GM19351 (cell line): ENCODE measurements at regions not wholly inside any gene's neighbourhood (a gene's known extent, or its start where the extent isn't known, plus 50 kb on each side); places are given as distances from the start of the nearest gene placed in this dataset.

ENCODE experiments used
- ATAC-seq: cut with Tn5 transposase; IDR thresholded peaks from one replicate; pipeline ENCODE4 v1.9.1; 2021; ENCODE audit warnings: mild to moderate bottlenecking, moderate library complexity; ENCODE audit not compliant: unreplicated experiment

DNA sequence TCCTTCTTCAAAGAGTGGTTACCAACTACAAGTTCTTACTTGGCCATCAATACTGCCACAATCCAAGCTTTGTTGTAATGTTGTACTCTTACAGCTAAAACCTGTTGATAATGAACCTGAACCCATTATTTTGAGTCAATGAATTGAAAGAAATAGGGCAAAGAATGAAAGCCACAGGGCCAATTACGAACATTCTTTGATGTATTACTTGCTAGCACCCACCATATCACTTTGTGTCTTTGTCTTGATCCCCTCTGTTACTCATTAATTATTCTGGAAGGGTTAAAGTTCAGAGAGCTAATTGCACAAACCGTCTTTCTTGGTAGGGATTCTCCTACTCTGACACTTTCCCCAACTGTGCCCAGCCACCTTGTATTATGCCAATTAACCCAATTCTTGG, 53.2 kb upstream of the TFEC start:
- ATAC-seq = no peak

DNA sequence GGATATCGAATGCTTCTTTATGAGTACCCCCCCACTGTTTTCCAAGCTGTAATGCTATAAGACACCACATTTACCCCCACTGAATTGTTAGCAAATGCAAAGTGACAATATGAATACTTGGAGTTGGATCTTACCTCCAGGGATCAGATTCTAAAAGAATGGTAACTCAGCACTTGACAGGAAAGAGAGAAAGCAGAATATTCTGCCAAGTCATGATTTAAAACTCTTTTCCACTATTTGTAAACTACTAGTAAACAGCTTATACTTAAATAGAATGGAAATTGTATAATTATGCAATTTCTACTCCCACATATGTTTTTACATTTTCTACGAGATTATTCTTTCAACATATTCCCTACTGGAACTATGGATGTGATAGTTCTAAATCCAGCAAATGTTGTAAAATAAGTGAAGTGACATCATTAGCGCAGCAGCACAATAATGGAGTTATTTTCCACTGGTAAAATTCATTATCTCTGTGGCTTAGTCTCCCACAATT, 56.0 kb upstream of the TFEC start:
- no peak for ATAC-seq

GRCh38 chr7:116087291-116087690, 56.7 kb upstream of the TFEC start:
- ATAC-seq = no peak

- no peak for ATAC-seq
These were observed 57.4 kb upstream of the TFEC start for GRCh38 chr7:116087984-116088383.

GRCh38 chr7:116089293-116089692, 58.7 kb upstream of the TFEC start:
- no peak for ATAC-seq

GRCh38 chr7:116093516-116094301, 63.1 kb upstream of the TFEC start:
- ATAC-seq = peak; percentile 66

GRCh38 chr7:116095396-116095795, 64.8 kb upstream of the TFEC start:
- no peak for ATAC-seq

- no peak for ATAC-seq
These were observed 66.9 kb upstream of the TFEC start for GRCh38 chr7:116097365-116098009.

DNA sequence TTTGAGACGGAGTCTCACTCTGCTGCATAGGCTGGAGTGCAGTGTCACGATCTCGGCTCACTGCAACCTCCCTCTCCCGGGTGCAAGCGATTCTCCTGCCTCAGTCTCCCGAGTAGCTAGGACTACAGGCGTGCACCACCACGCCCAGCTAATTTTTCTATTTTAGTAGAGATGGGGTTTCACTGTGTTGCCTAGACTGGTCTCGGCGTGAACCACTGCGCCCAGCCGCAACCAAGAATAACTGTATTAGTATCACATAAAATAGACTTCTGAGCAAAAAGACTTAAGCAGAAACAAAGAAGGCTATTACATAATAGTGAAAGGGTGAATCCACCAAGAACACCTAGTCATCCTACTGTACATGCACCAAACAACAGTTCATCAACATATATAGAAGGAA, 67.6 kb upstream of the TFEC start:
- no peak for ATAC-seq

GRCh38 chr7:116100626-116101025, 70.1 kb upstream of the TFEC start:
- no peak for ATAC-seq

DNA sequence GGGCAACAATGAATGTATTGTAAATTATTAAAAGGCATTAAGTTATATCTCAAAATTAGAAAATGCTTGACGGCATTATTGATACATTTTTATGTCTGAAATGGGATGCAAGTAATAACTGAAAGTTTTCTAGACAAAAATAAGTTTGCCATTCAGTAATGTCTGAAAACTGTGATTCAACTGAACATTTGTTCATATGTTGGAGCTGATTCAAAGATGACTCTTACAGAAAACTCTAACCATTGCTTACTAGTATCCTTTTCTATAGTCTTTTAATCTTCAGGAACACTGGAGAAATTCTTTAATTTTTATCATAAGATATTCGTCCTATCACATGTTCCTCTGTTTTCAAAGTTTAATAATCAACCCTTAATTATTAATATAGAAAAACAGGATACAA, 71.1 kb upstream of the TFEC start:
- ATAC-seq = no peak

- ATAC-seq = peak; percentile 56
These were observed 80.9 kb upstream of the TFEC start for GRCh38 chr7:116111475-116111874.

DNA sequence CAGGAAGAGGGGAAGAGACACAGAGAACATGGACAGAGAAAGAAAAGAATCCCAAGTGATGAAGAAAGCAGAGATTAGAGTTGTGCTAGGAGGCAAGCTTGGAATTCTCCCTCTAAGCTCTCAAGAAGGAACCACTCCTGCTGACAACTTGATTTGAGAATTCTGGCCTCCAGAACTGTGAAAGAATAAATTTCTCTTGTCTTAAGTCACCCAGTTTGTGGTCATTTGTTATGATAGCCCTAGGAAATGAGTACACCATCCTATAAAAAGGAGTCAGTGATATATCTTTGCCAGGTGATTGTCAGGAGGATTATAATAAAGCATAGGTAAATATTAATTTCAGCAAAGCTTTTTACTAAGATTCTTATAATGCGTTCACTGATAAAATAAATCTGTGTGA, 82.7 kb upstream of the TFEC start:
- ATAC-seq = no peak

GRCh38 chr7:116120839-116121238, 89.5 kb upstream of the TES start:
- ATAC-seq = no peak

- ATAC-seq = peak; percentile 82
These were observed 87.3 kb upstream of the TES start for GRCh38 chr7:116122972-116123595.

- no peak for ATAC-seq
These were observed 82.2 kb upstream of the TES start for GRCh38 chr7:116128139-116128538.

DNA sequence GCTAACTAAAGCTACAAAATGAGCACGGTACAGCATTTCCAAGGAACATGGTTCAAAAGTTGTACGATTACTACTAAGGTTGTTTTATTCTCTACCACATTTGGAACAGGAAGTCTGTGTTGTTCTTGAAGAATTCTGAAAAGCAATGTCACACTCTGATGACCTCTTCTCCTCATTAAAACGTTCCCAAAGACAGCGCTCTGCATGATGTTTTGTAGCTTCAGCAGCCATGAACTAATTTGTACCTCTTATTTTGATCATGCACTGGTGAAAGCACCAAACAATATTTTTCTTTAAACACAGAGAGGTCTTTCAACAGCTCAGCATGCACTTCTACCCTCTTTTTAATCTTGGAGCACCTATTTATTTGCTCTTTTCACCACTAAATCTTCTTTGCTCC, 75.0 kb upstream of the TES start:
- ATAC-seq = no peak

GRCh38 chr7:116138202-116138801, 72.0 kb upstream of the TES start:
- ATAC-seq = peak; percentile 93

- ATAC-seq = no peak
These were observed 71.3 kb upstream of the TES start for GRCh38 chr7:116139007-116139406.

DNA sequence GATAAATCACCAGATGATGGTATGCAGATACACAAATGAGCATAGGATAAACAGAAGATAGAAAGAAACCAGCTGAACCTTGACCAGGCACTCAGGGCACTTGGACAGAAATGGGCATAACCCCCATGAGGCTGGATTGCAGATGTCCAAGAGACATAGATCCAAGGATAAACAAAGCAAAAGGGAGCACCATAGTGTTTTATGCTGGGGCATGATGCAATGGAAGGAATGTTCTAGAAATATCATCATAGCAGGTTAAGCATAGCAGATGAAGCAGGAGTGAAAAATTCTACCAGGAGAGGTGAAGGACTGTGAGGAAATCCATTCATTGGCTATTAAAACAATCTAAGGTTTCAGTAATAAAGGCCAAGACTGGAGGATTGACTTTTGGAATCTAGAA, 70.5 kb upstream of the TES start:
- ATAC-seq = no peak

GRCh38 chr7:116142374-116142773, 68.0 kb upstream of the TES start:
- ATAC-seq = no peak

GRCh38 chr7:116142850-116143249, 67.5 kb upstream of the TES start:
- ATAC-seq = peak; percentile 29
